Stimulated activated naive CD8-positive, alpha-beta T cell treated with anti-CD3 and anti-CD28 coated beads, Interleukin-15, Interleukin-2, amounts not matched to agents 100 U/mL and 50 U/mL, for 24 hours (primary cell): ENCODE measurements at regions not wholly inside any gene's neighbourhood (a gene's known extent, or its start where the extent isn't known, plus 50 kb on each side); places are given as distances from the start of the nearest gene placed in this dataset.

Experiments used
- ATAC-seq: fragments of 150-1000 bp; cut with Tn5 transposase; one replicate; pipeline ENCODE4 v1.10.0; 2021
- DNase-seq: peaks from one replicate; pipeline ENCODE4 v3.0.0; 2021

GRCh38 chr1:29523576-29523975, 287.3 kb downstream of the PTPRU start:
- ATAC-seq (no peak), DNase-seq (no peak)

- DNase-seq (no peak), ATAC-seq (no peak)
These were observed 286.8 kb downstream of the PTPRU start for GRCh38 chr1:29523136-29523535.

- DNase-seq = no peak
- ATAC-seq = no peak
These were observed 285.7 kb downstream of the PTPRU start for GRCh38 chr1:29521811-29522580.

- DNase-seq (no peak), ATAC-seq (no peak)
These were observed 285.1 kb downstream of the PTPRU start for GRCh38 chr1:29521438-29521715.

GRCh38 chr1:29520571-29521437, 284.5 kb downstream of the PTPRU start:
- DNase-seq (no peak), ATAC-seq (no peak)

- DNase-seq = no peak
- ATAC-seq = no peak
These were observed 283.4 kb downstream of the PTPRU start for GRCh38 chr1:29519788-29520110.

GRCh38 chr1:29519108-29519787, 282.9 kb downstream of the PTPRU start:
- DNase-seq (no peak), ATAC-seq (no peak)

- no peak for ATAC-seq
- no peak for DNase-seq
These were observed 282.0 kb downstream of the PTPRU start for GRCh38 chr1:29518183-29518835.

GRCh38 chr1:29517251-29518086, 281.1 kb downstream of the PTPRU start:
- ATAC-seq = no peak
- no peak for DNase-seq

- ATAC-seq (no peak), DNase-seq (no peak)
These were observed 279.9 kb downstream of the PTPRU start for GRCh38 chr1:29516063-29516820.

GRCh38 chr1:29515170-29515955, 279.0 kb downstream of the PTPRU start:
- DNase-seq = no peak
- ATAC-seq = no peak

- DNase-seq (no peak), ATAC-seq (no peak)
These were observed 278.2 kb downstream of the PTPRU start for GRCh38 chr1:29514361-29515169.

GRCh38 chr1:29513357-29513756, 277.0 kb downstream of the PTPRU start:
- peak; percentile 6 for DNase-seq
- no peak for ATAC-seq

- no peak for DNase-seq
- no peak for ATAC-seq
These were observed 275.1 kb downstream of the PTPRU start for GRCh38 chr1:29511436-29511835.

- no peak for DNase-seq
- ATAC-seq = no peak
These were observed 272.3 kb downstream of the PTPRU start for GRCh38 chr1:29508458-29509107.

GRCh38 chr1:29506678-29507225, 270.4 kb downstream of the PTPRU start:
- ATAC-seq = no peak
- DNase-seq = no peak

- DNase-seq (no peak), ATAC-seq (no peak)
These were observed 269.4 kb downstream of the PTPRU start for GRCh38 chr1:29505532-29506220.
